AG10803 (cell line): ENCODE measurements at regions not wholly inside any gene's neighbourhood (a gene's known extent, or its start where the extent isn't known, plus 50 kb on each side); places are given as distances from the start of the nearest gene placed in this dataset.
"Not testable (repeated sequence)": the region's sequence is repeated elsewhere in the genome, so short reads cannot be mapped to it uniquely, and the experiment has no call there.

ENCODE experiments used
- DNase-seq: peaks from one replicate; pipeline ENCODE4 v3.0.0; 2010; ENCODE audit warnings: low read depth
- H3K4me3 ChIP-seq: 2 replicates; pipeline ENCODE4 v1.5.1; 2011; ENCODE audit warnings: mild to moderate bottlenecking, low read length, control low read depth
- CTCF ChIP-seq: conservative IDR thresholded peaks from 2 replicates; pipeline ENCODE4 v1.5.1; 2011; ENCODE audit warnings: mild to moderate bottlenecking, low read length, control low read depth, inconsistent platforms

GRCh38 chr1:219099307-219099706 lies 74.4 kb upstream of the LYPLAL1 start:
- no peak overlapping the region for H3K4me3 ChIP-seq
- DNase-seq = no peak
- TF ChIP-seq CTCF = no peak

GRCh38 chr1:219100059-219100458 lies 73.6 kb upstream of the LYPLAL1 start:
- no peak for DNase-seq
- no peak for TF ChIP-seq CTCF

GRCh38 chr1:219102466-219102865 lies 71.2 kb upstream of the LYPLAL1 start:
- DNase-seq, H3K4me3 ChIP-seq: not testable (repeated sequence)

More at GRCh38 chr1:219100059-219100458, 73.6 kb upstream of the LYPLAL1 start:
- H3K4me3 ChIP-seq = no peak overlapping the region

GRCh38 chr1:219105893-219106292 lies 67.8 kb upstream of the LYPLAL1 start:
- TF ChIP-seq CTCF = no peak
- DNase-seq = no peak
- H3K4me3 ChIP-seq = no peak overlapping the region

- DNase-seq = no peak
- TF ChIP-seq CTCF = no peak
- no peak overlapping the region for H3K4me3 ChIP-seq
Observed at GRCh38 chr1:219109424-219110018, 64.2 kb upstream of the LYPLAL1 start.

- H3K4me3 ChIP-seq = no peak overlapping the region
- DNase-seq = no peak
- TF ChIP-seq CTCF = no peak
Observed at GRCh38 chr1:219113261-219113660, 60.4 kb upstream of the LYPLAL1 start.

- no peak for TF ChIP-seq CTCF
- DNase-seq = no peak
- H3K4me3 ChIP-seq = no peak overlapping the region
Observed at GRCh38 chr1:219114014-219114413, 59.7 kb upstream of the LYPLAL1 start.

- H3K4me3 ChIP-seq = no peak overlapping the region
- TF ChIP-seq CTCF = no peak
- peak; percentile 63 for DNase-seq
Observed at GRCh38 chr1:219119839-219120238, 53.8 kb upstream of the LYPLAL1 start.
